HepG2 (cell line): ENCODE measurements at regions not wholly inside any gene's neighbourhood (a gene's known extent, or its start where the extent isn't known, plus 50 kb on each side); places are given as distances from the start of the nearest gene placed in this dataset.

Source experiments
- ATAC-seq: fragments of 200-7000 bp; cut with Tn5 transposase; 3 replicates; pipeline ENCODE4 v1.9.1; 2020; ENCODE audit warnings: mild to moderate bottlenecking, moderate library complexity
- BruUV-seq: library from RNA; stranded (reverse); fragments of 400-500 nt; replicated peaks from 2 replicates; lab custom pipeline; 2021; lab: Mats Ljungman, UMichigan
- CTCF ChIA-PET: fragments of 300-600 bp; formaldehyde crosslinking; extraction: SDS; loops from one replicate; lab custom pipeline; 2021; ENCODE audit warnings: low total read pairs, inconsistent platforms, low intra/inter-chr PET ratio; lab: Yijun Ruan, JAX
- POLR2A ChIA-PET: fragments of 350-600 bp; sonication (Branson Sonifier 250); formaldehyde crosslinking; loops from one replicate; lab custom pipeline; 2020; ENCODE audit warnings: antibody characterized with exemption, inconsistent platforms; lab: Yijun Ruan, JAX
- DNase-seq: peaks from one replicate; pipeline ENCODE4 v3.0.0-alpha.2; 2015; ENCODE audit warnings: low spot score
- FAIRE-seq: peaks from 3 replicates; lab custom pipeline; 2011; peaks lifted over from hg19 to GRCh38; lab: Jason Lieb, UNC
- H2AFZ ChIP-seq: one replicate; pipeline ENCODE4 v1.6.1; 2011; ENCODE audit warnings: low read length, inconsistent platforms
- H3K27ac ChIP-seq: fragments of 300-600 bp; 3 replicates; pipeline ENCODE4 v1.8.0; 2011; ENCODE audit warnings: mixed run types, mild to moderate bottlenecking, mixed read lengths, low read length, inconsistent platforms; ENCODE audit not compliant: insufficient read depth; ENCODE audit errors: extremely low read length
- H3K27me3 ChIP-seq, 2 experiments: fragments of 200-600 bp in 1 of 2; 2 replicates in 1 of 2; 3 replicates in 1 of 2; pipeline versions ENCODE4 v1.6.0 to v1.8.0; 2011; ENCODE audit warnings: low read length in 2 of 2, mild to moderate bottlenecking in 2 of 2, moderate library complexity in 2 of 2, inconsistent platforms in 1 of 2; ENCODE audit not compliant: insufficient read depth in 2 of 2, control insufficient read depth in 1 of 2
- H3K36me3 ChIP-seq, 2 experiments: fragments of 200-600 bp in 1 of 2; replicated peaks in 1 of 2; 2 replicates in 1 of 2; 3 replicates in 1 of 2; pipeline versions ENCODE4 v1.5.1 to v1.8.0; 2011; ENCODE audit warnings: low read length in 2 of 2, inconsistent platforms in 1 of 2; ENCODE audit not compliant: insufficient read depth in 2 of 2, control insufficient read depth in 1 of 2
- H3K4me1 ChIP-seq: 2 replicates; pipeline ENCODE4 v1.5.1; 2012; ENCODE audit warnings: low read length, inconsistent platforms; ENCODE audit not compliant: insufficient read depth
- H3K4me2 ChIP-seq: 2 replicates; pipeline ENCODE4 v1.6.0; 2011; ENCODE audit warnings: low read depth, low read length, inconsistent platforms
- H3K4me3 ChIP-seq, 3 experiments: fragments of 200-600 bp in 1 of 3; sonication (generic), shearing (Covaris generic) in 1 of 3; replicated peaks in 1 of 3; 2 replicates each; pipeline ENCODE4 v1.5.1; 2011 to 2016; ENCODE audit warnings: low read length in 3 of 3, inconsistent platforms in 2 of 3, low read depth in 2 of 3, mild to moderate bottlenecking in 2 of 3, control low read depth in 1 of 3, mixed read lengths in 1 of 3; ENCODE audit not compliant: insufficient read depth in 1 of 3
- H3K79me2 ChIP-seq: one replicate; pipeline ENCODE4 v1.6.1; 2011; ENCODE audit warnings: low read length, inconsistent platforms; ENCODE audit not compliant: insufficient read depth
- H3K9ac ChIP-seq: 2 replicates; pipeline ENCODE4 v1.6.0; 2011; ENCODE audit warnings: mild to moderate bottlenecking, low read depth, low read length, inconsistent platforms; ENCODE audit not compliant: insufficient read depth
- H3K9me3 ChIP-seq: 2 replicates; pipeline ENCODE4 v1.5.1; 2012; ENCODE audit warnings: mild to moderate bottlenecking, low read length
- H4K20me1 ChIP-seq: 2 replicates; pipeline ENCODE4 v1.6.0; 2011; ENCODE audit warnings: inconsistent platforms, mild to moderate bottlenecking, low read length, moderate library complexity; ENCODE audit not compliant: insufficient read depth
- ATF7 ChIP-seq, 2 experiments: fragments of 450-650 bp in 1 of 2; sonication (generic) in 1 of 2; formaldehyde crosslinking in 1 of 2; IDR thresholded peaks; 2 replicates each; pipeline versions ENCODE4 v1.4.0 to v1.6.1; 2016 to 2020; ENCODE audit warnings: antibody characterized with exemption in 1 of 2, mild to moderate bottlenecking in 1 of 2, missing genetic modification reagents in 1 of 2
- CCAR2 ChIP-seq: fragments of 200-400 bp; formaldehyde crosslinking; optimal IDR thresholded peaks from 2 replicates; pipeline ENCODE3; 2018; ENCODE audit warnings: low read depth, mild to moderate bottlenecking, low read length, moderate library complexity
- CREB1 ChIP-seq, 2 experiments: fragments of 450-650 bp in 1 of 2; IDR thresholded peaks; 2 replicates each; pipeline ENCODE4 v1.6.1; 2016 to 2017; ENCODE audit warnings: control low read depth in 1 of 2, mild to moderate bottlenecking in 1 of 2, missing compliant biosample characterization in 1 of 2, missing genetic modification characterization in 1 of 2
- GLI4 ChIP-seq: sonication (generic); formaldehyde crosslinking; IDR thresholded peaks from 2 replicates; pipeline ENCODE4 v1.5.1; 2020; ENCODE audit warnings: missing genetic modification reagents, mild to moderate bottlenecking, moderate library complexity, borderline replicate concordance
- LRRFIP1 ChIP-seq: sonication (generic); formaldehyde crosslinking; conservative IDR thresholded peaks from 2 replicates; pipeline ENCODE4 v1.4.0; 2020; ENCODE audit warnings: missing genetic modification reagents
- MATR3 ChIP-seq: sonication (generic); formaldehyde crosslinking; IDR thresholded peaks from 2 replicates; pipeline ENCODE4 v1.4.0; 2020; ENCODE audit warnings: missing genetic modification reagents
- MIER2 ChIP-seq: IDR thresholded peaks from 2 replicates; pipeline ENCODE4 v1.6.1; 2016; ENCODE audit warnings: missing biosample characterization, missing genetic modification reagents
- MTA1 ChIP-seq: sonication (generic); formaldehyde crosslinking; IDR thresholded peaks from 2 replicates; pipeline ENCODE4 v1.4.0; 2020; ENCODE audit warnings: missing genetic modification reagents, mild to moderate bottlenecking, borderline replicate concordance
- SAFB2 ChIP-seq: sonication (generic); formaldehyde crosslinking; IDR thresholded peaks from 2 replicates; pipeline ENCODE4 v1.5.1; 2020; ENCODE audit warnings: missing genetic modification reagents, low read depth, mild to moderate bottlenecking, borderline replicate concordance
- SMYD3 ChIP-seq: sonication (generic); formaldehyde crosslinking; IDR thresholded peaks from 2 replicates; pipeline ENCODE4 v1.8.1; 2023; ENCODE audit warnings: mild to moderate bottlenecking, missing genetic modification reagents
- TEAD2 ChIP-seq: sonication (generic); formaldehyde crosslinking; IDR thresholded peaks from 2 replicates; pipeline ENCODE4 v1.9.0; 2021; ENCODE audit warnings: missing genetic modification reagents
- U2AF2 ChIP-seq: fragments of 200-400 bp; formaldehyde crosslinking; IDR thresholded peaks from 2 replicates; pipeline ENCODE4 v1.6.1; 2017; ENCODE audit warnings: low read depth, mild to moderate bottlenecking, low read length
- ZFP41 ChIP-seq: sonication (generic); formaldehyde crosslinking; IDR thresholded peaks from 2 replicates; pipeline ENCODE4 v1.4.0; 2020; ENCODE audit warnings: mild to moderate bottlenecking, missing genetic modification reagents, borderline replicate concordance
- ZNF839 ChIP-seq: sonication (generic); formaldehyde crosslinking; IDR thresholded peaks from 2 replicates; pipeline ENCODE4 v1.4.0; 2020; ENCODE audit warnings: missing genetic modification reagents, mild to moderate bottlenecking, borderline replicate concordance
- WGBS: methylation state at CpG from one replicate; pipeline ENCODE4 v1.1.6; 2017; ENCODE audit warnings: low lambda C conversion rate; 5-methylcytosine and 5-hydroxymethylcytosine counted together
- in situ Hi-C: cut with HindIII; loops from 2 replicates; pipeline ENCODE4 v1.10.0; 2017; ENCODE audit warnings: low pct_unique_long_range_greater_than_20kb; ENCODE audit not compliant: extremely low pct_ligation_motif_present
- intact Hi-C: fragments of 100-400 bp; cut with micrococcal nuclease; formaldehyde crosslinking; loops from one replicate; pipeline ENCODE4 v1.10.0; 2022; ENCODE audit not compliant: unreplicated experiment
- TF ChIP-seq, protein P1 (sequence below): sonication (generic); formaldehyde crosslinking; IDR thresholded peaks from 2 replicates; pipeline ENCODE4 v1.8.1; 2023; ENCODE audit warnings: mild to moderate bottlenecking, missing genetic modification reagents, borderline replicate concordance

DNA sequence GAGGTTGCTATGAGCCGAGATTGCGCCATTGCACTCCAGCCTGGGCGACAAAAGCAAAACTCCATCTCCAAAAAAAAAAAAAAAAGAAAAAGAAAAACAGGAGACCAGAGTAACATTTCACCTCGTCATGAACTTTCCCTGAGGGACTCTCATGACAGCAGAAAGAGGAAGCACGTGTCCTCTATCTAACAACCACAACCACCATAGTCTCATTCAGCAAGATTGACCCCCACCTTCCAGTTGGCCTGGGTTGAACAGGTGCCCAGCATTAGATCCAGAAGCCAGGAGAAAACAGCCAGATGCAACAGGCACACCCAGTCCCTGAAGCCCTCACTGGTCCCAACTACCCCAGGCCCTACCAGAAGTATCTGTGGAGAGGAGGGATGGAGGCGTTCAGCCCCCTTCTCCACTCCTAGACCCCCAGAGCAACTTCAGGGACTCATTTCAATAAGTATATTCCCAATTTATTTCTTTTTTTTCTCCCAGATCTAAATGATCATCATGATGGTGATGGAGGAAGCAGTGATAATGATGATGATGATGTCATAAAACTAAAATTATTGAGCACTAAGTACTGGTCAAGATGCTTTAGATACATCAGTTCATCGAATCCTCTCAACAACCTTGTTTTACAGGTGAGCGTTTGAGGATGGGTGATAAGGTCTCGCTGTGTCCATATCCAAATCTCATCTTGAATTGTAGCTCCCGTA lies 235.0 kb downstream of the EFCAB11 start:
- Histone ChIP-seq H3K27ac (no peak overlapping the region), H3K36me3 (no peaks in the 10 kb centered on the region), H3K9me3 (no peaks in the 10 kb centered on the region), H3K4me2 (no peak overlapping the region), H3K27me3 (peaks cover 1 to 21% of the 10 kb centered on the region in 2 experiments; a peak in 3 of 5 replicates), H4K20me1 (no peaks in the 10 kb centered on the region), H3K9ac (no peak overlapping the region), H3K4me3 (no peak overlapping the region), H3K79me2 (no peaks in the 10 kb centered on the region), H2AFZ (no peak overlapping the region), H3K4me1 (peaks cover 20% of the 10 kb centered on the region)
- no TSS peak for BruUV-seq
- FAIRE-seq = no peak
- CTCF ChIA-PET = no interaction called here
- intact Hi-C loops (no loop called here), in situ Hi-C loops (no loop called here)
- POLR2A ChIA-PET = no interaction called here
- WGBS = 48% methylated on average over 10 of the region's 10 CpGs
- TF ChIP-seq ATF7 (IDR thresholded peaks at IDR 0.05) (peak; percentile 89), ATF7 (CRISPR knock-in tag; IDR thresholded peaks at IDR 0.05) (no peak), CREB1 (IDR thresholded peaks at IDR 0.05) (peak; percentile 70), CREB1 (CRISPR knock-in tag; IDR thresholded peaks at IDR 0.05) (no peak), GLI4 (CRISPR knock-in tag) (no peak)
- no peak for ATAC-seq
- DNase-seq = no peak

- no peak overlapping the region for H3K4me3 ChIP-seq
- no peak for ATAC-seq
- H3K79me2 ChIP-seq = no peaks in the 10 kb centered on the region
- no peaks in the 10 kb centered on the region; a peak in 1 of 5 replicates for H3K27me3 ChIP-seq
- H3K36me3 ChIP-seq = no peaks in the 10 kb centered on the region
- H3K4me2 ChIP-seq = no peak overlapping the region
- DNase-seq = no peak
- H4K20me1 ChIP-seq = no peaks in the 10 kb centered on the region
- FAIRE-seq = no peak
- H3K9me3 ChIP-seq = no peaks in the 10 kb centered on the region
- ChIA-PET POLR2A (no interaction called here), CTCF (no interaction called here)
- in situ Hi-C loops (no loop called here), intact Hi-C loops (no loop called here)
- H3K27ac ChIP-seq = no peak overlapping the region
- 19% methylated on average over 3 of the region's 3 CpGs for WGBS
- no peak overlapping the region for H3K9ac ChIP-seq
- H2AFZ ChIP-seq = no peak overlapping the region
- H3K4me1 ChIP-seq = no peaks in the 10 kb centered on the region
- no TSS peak for BruUV-seq
- TF ChIP-seq SAFB2 (CRISPR knock-in tag) (no peak), LRRFIP1 (CRISPR knock-in tag) (no peak), MTA1 (no peak), ZNF839 (CRISPR knock-in tag) (no peak), CCAR2 (no peak), SMYD3 (CRISPR knock-in tag) (no peak), MIER2 (CRISPR knock-in tag) (no peak), ZFP41 (CRISPR knock-in tag) (no peak), MATR3 (CRISPR knock-in tag) (no peak), TEAD2 (CRISPR knock-in tag) (no peak), U2AF2 (no peak)
- TF ChIP-seq, protein P1, sequence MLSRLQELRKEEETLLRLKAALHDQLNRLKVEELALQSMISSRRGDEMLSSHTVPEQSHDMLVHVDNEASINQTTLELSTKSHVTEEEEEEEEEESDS (CRISPR knock-in tag) = no peak
These were observed 245.4 kb downstream of the EFCAB11 start for GRCh38 chr14:89708982-89709625.
